SK-N-SH (cell line): ENCODE measurements at regions not wholly inside any gene's neighbourhood (a gene's known extent, or its start where the extent isn't known, plus 50 kb on each side); places are given as distances from the start of the nearest gene placed in this dataset.

Experiments
- CTCF ChIA-PET: fragments of 300-600, 350-600 bp; formaldehyde crosslinking; extraction: SDS; loops from one replicate; lab custom pipeline; 2021; lab: Yijun Ruan, JAX
- POLR2A ChIA-PET: fragments of 350-600 bp; sonication (Branson Sonifier 250); formaldehyde crosslinking; extraction: SDS; loops from one replicate; lab custom pipeline; 2020; ENCODE audit warnings: antibody characterized with exemption, inconsistent platforms; lab: Yijun Ruan, JAX
- DNase-seq: peaks from one replicate; pipeline ENCODE4 v3.0.0; 2012
- H2AFZ ChIP-seq: fragments of 200-600 bp; sonication (generic); 2 replicates; pipeline ENCODE4 v1.8.1; 2016; ENCODE audit warnings: antibody characterized with exemption, mild to moderate bottlenecking, low read depth
- H3F3A ChIP-seq: fragments of 200-600 bp; sonication (generic); replicated peaks from 2 replicates; pipeline ENCODE3; 2016; ENCODE audit warnings: antibody characterized with exemption, mild to moderate bottlenecking; ENCODE audit not compliant: insufficient read depth
- H3K27ac ChIP-seq, 2 experiments: fragments of 200-500 bp in 1 of 2; fragments of 200-600 bp in 1 of 2; sonication (Bioruptor generic) in 1 of 2; sonication (generic), shearing (Covaris generic) in 1 of 2; 2 replicates each; pipeline versions ENCODE4 v1.5.1 to v1.6.1; 2014 to 2016; ENCODE audit warnings: low read depth in 2 of 2, inconsistent platforms in 1 of 2, low read length in 1 of 2, mild to moderate bottlenecking in 1 of 2, mixed read lengths in 1 of 2
- H3K27me3 ChIP-seq: fragments of 200-600 bp; sonication (generic), shearing (Covaris generic); 2 replicates; pipeline ENCODE4 v1.6.1; 2016; ENCODE audit warnings: mixed run types; ENCODE audit not compliant: insufficient read depth
- H3K36me3 ChIP-seq, 2 experiments: fragments of 200-500 bp in 1 of 2; fragments of 200-600 bp in 1 of 2; sonication (Bioruptor generic) in 1 of 2; sonication (generic) in 1 of 2; replicated peaks in 1 of 2; 2 replicates each; pipeline versions ENCODE3 to v1.5.1; 2014 to 2016; ENCODE audit warnings: low read length in 1 of 2, mild to moderate bottlenecking in 1 of 2; ENCODE audit not compliant: insufficient read depth in 2 of 2, control insufficient read depth in 1 of 2
- H3K4me1 ChIP-seq, 2 experiments: fragments of 200-500 bp in 1 of 2; fragments of 200-600 bp in 1 of 2; sonication (Bioruptor generic) in 1 of 2; sonication (generic), shearing (Covaris generic) in 1 of 2; 2 replicates each; pipeline versions ENCODE4 v1.5.1 to v1.6.1; 2014 to 2016; ENCODE audit warnings: low read depth in 1 of 2, low read length in 1 of 2, mixed run types in 1 of 2; ENCODE audit not compliant: insufficient read depth in 2 of 2, control insufficient read depth in 1 of 2
- H3K4me2 ChIP-seq: fragments of 200-600 bp; sonication (generic), shearing (Covaris generic); 2 replicates; pipeline ENCODE4 v1.6.1; 2017; ENCODE audit warnings: mixed run types
- H3K4me3 ChIP-seq, 2 experiments: fragments of 200-500 bp in 1 of 2; fragments of 200-600 bp in 1 of 2; sonication (Bioruptor generic) in 1 of 2; sonication (generic), shearing (Covaris generic) in 1 of 2; 2 replicates each; pipeline versions ENCODE4 v1.5.1 to v1.8.1; 2014 to 2016; ENCODE audit warnings: low read depth in 2 of 2, inconsistent platforms in 1 of 2, low read length in 1 of 2, mild to moderate bottlenecking in 1 of 2, mixed read lengths in 1 of 2, moderate library complexity in 1 of 2
- H3K79me2 ChIP-seq: fragments of 200-600 bp; sonication (generic); 2 replicates; pipeline ENCODE4 v1.8.1; 2017; ENCODE audit warnings: mild to moderate bottlenecking; ENCODE audit not compliant: insufficient read depth
- H3K9ac ChIP-seq: fragments of 200-600 bp; sonication (generic); 2 replicates; pipeline ENCODE4 v1.6.1; 2017; ENCODE audit warnings: mixed run types
- H3K9me2 ChIP-seq: fragments of 200-600 bp; sonication (generic); 2 replicates; pipeline ENCODE4 v1.6.1; 2017; ENCODE audit warnings: mixed run types
- H3K9me3 ChIP-seq: fragments of 200-600 bp; sonication (generic); 2 replicates; pipeline ENCODE4 v1.6.1; 2017; ENCODE audit warnings: mixed run types, mild to moderate bottlenecking, moderate library complexity
- H4K20me1 ChIP-seq: fragments of 200-600 bp; sonication (generic); 2 replicates; pipeline ENCODE4 v1.6.1; 2017; ENCODE audit warnings: mild to moderate bottlenecking, mixed run types; ENCODE audit not compliant: insufficient read depth
- CHD2 ChIP-seq: fragments of 150-350 bp; IDR thresholded peaks from 2 replicates; pipeline ENCODE4 v1.6.1; 2018; ENCODE audit warnings: low read length; ENCODE audit not compliant: partially characterized antibody
- ELF1 ChIP-seq: IDR thresholded peaks from 2 replicates; pipeline ENCODE4 v1.4.0; 2012
- EP300 ChIP-seq, 2 experiments: IDR thresholded peaks; 2 replicates each; pipeline versions ENCODE4 v1.4.0 to v1.6.1; 2012; ENCODE audit warnings: borderline replicate concordance in 1 of 2, low read depth in 1 of 2, low read length in 1 of 2
- EZH2phosphoT487 ChIP-seq: fragments of 200-600 bp; sonication (generic); IDR thresholded peaks from 2 replicates; pipeline ENCODE4 v1.6.1; 2017; ENCODE audit warnings: low read depth, mixed run types, mild to moderate bottlenecking, antibody characterized with exemption, moderate library complexity, borderline replicate concordance
- FOXM1 ChIP-seq: IDR thresholded peaks from 2 replicates; pipeline ENCODE4 v1.4.0; 2012; ENCODE audit warnings: low read depth, mild to moderate bottlenecking
- MEF2A ChIP-seq: IDR thresholded peaks from 2 replicates; pipeline ENCODE4 v1.4.0; 2012; ENCODE audit warnings: low read depth, borderline replicate concordance
- NFIC ChIP-seq: IDR thresholded peaks from 2 replicates; pipeline ENCODE4 v1.4.0; 2012; ENCODE audit warnings: borderline replicate concordance
- POLR2AphosphoS5 ChIP-seq: IDR thresholded peaks from 2 replicates; pipeline ENCODE4 v1.6.1; 2012; ENCODE audit warnings: low read depth, low read length
- RAD21 ChIP-seq: IDR thresholded peaks from 2 replicates; pipeline ENCODE4 v1.6.1; 2012; ENCODE audit warnings: mild to moderate bottlenecking, low read length
- SIN3A ChIP-seq: IDR thresholded peaks from 2 replicates; pipeline ENCODE4 v1.6.1; 2012; ENCODE audit warnings: low read depth, mild to moderate bottlenecking, low read length, moderate library complexity, borderline replicate concordance
- TAF1 ChIP-seq: IDR thresholded peaks from 2 replicates; pipeline ENCODE4 v1.6.1; 2012; ENCODE audit warnings: low read depth, mild to moderate bottlenecking, low read length, moderate library complexity, borderline replicate concordance
- WGBS: methylation state at CpG from one replicate; pipeline ENCODE4 v1.1.6; 2017; ENCODE audit warnings: low lambda C conversion rate; 5-methylcytosine and 5-hydroxymethylcytosine counted together
- TF ChIP-seq, protein P1 (sequence below): fragments of 150-350 bp; IDR thresholded peaks from 2 replicates; pipeline ENCODE4 v1.6.1; 2017; ENCODE audit warnings: antibody characterized with exemption, low read length, low read depth, borderline replicate concordance
- TF ChIP-seq, protein P2 (sequence below): fragments of 150-350 bp; IDR thresholded peaks from 2 replicates; pipeline ENCODE4 v1.6.1; 2016; ENCODE audit warnings: mild to moderate bottlenecking, low read depth, low read length
- TF ChIP-seq, protein P3 (sequence below): IDR thresholded peaks from 2 replicates; pipeline ENCODE4 v1.6.1; 2012; ENCODE audit warnings: mild to moderate bottlenecking, low read depth, low read length, moderate library complexity
- TF ChIP-seq, protein P4 (sequence below): IDR thresholded peaks from 2 replicates; pipeline ENCODE4 v1.4.0; 2012; ENCODE audit warnings: low read depth, borderline replicate concordance

DNA sequence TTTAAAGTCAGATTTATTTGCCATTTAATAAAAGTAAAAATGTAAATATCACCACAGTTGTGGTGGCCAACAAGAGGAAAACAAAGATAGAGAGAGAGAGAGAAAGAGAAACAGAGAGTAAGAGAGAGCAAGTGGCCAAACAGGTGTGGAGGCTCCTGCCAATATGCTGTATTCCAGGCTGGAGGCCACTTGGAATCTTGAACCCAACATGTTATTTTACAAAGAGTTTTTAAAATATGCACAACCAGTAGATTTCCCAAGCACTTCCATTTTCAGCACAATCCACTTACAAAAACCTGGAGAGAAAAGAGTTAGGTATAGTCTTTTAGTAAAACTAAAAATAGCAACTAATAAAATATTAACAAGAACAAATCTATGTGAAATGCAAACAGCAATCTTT is 1323.1 kb upstream of the CITED2 start:
- ChIA-PET POLR2A (no interaction called here), CTCF (no interaction called here)
- no peaks in the 10 kb centered on the region for H3K9me2 ChIP-seq
- H3K36me3 ChIP-seq: no peaks in the 10 kb centered on the region
- H4K20me1 ChIP-seq: no peaks in the 10 kb centered on the region
- H3K4me2 ChIP-seq: no peak overlapping the region
- no peak for DNase-seq
- no peaks in the 10 kb centered on the region for H3K27me3 ChIP-seq
- no peaks in the 10 kb centered on the region for H3K79me2 ChIP-seq
- H3F3A ChIP-seq: no peaks in the 10 kb centered on the region
- no peak overlapping the region for H3K27ac ChIP-seq
- no peak overlapping the region for H3K4me3 ChIP-seq
- no peaks in the 10 kb centered on the region for H3K4me1 ChIP-seq
- H2AFZ ChIP-seq: no peak overlapping the region
- H3K9ac ChIP-seq: no peak overlapping the region
- TF ChIP-seq SIN3A: no peak
- no peak for TF ChIP-seq RAD21
- no peaks in the 10 kb centered on the region for H3K9me3 ChIP-seq

DNA sequence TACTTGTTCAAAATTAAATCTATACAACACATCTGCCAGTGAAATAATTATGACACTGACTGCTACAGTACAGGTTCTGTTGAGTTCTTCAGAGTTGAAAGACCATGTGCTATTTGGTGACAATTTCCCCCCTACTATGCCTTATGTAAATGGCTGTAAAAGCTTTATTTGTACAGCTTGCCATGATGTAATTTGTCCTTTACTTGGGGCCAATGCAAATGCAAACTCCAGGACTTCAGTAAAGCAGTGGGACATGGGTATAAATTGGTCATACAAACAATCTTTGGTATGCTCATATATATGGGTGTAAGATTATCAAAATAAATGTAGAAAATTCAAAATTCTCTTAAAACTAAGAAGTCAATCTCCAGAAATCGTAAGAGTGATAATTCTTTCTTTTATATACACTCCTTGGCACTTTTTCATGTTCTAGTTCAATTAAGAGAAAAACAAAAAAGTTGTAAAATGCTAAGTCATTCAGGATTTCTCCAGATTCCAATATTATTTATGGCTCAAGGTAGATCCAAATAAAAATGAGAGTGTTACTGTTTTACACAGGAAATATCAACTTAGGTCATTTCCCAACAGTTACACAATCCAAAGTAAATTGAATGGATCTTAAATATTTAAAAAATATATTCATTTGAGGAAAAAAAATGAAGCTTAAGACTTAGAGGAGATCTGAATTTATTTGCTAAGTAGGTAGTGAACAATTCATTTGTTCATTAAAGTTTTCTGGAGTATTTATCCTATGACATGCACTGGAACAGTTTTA is 1310.5 kb upstream of the CITED2 start:
- ChIA-PET CTCF (no interaction called here), POLR2A (no interaction called here)
- Histone ChIP-seq H3K79me2 (no peaks in the 10 kb centered on the region), H3K36me3 (peaks cover 0 to 6% of the 10 kb centered on the region in 2 experiments), H3K4me3 (no peak overlapping the region), H3F3A (no peaks in the 10 kb centered on the region), H3K9me3 (no peaks in the 10 kb centered on the region), H2AFZ (no peak overlapping the region), H3K9me2 (no peaks in the 10 kb centered on the region), H3K9ac (no peak overlapping the region), H3K27ac (no peak overlapping the region), H4K20me1 (no peaks in the 10 kb centered on the region), H3K4me2 (no peak overlapping the region), H3K4me1 (no peaks in the 10 kb centered on the region), H3K27me3 (no peaks in the 10 kb centered on the region)
- no peak for DNase-seq
- WGBS: 32% methylated on average over 1 of the region's 1 CpG
- TF ChIP-seq RAD21 (no peak), CHD2 (no peak), FOXM1 (no peak), ELF1 (no peak), EP300 (IDR thresholded peaks at IDR 0.05; ENCODE audit: borderline replicate concordance in 1 of 2, low read depth in 1 of 2, low read length in 1 of 2) (no peak), TAF1 (no peak), EZH2phosphoT487 (no peak), POLR2AphosphoS5 (no peak), NFIC (no peak), MEF2A (no peak)
- TF ChIP-seq, protein P1, sequence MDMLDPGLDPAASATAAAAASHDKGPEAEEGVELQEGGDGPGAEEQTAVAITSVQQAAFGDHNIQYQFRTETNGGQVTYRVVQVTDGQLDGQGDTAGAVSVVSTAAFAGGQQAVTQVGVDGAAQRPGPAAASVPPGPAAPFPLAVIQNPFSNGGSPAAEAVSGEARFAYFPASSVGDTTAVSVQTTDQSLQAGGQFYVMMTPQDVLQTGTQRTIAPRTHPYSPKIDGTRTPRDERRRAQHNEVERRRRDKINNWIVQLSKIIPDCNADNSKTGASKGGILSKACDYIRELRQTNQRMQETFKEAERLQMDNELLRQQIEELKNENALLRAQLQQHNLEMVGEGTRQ: no peak
- TF ChIP-seq, protein P2, sequence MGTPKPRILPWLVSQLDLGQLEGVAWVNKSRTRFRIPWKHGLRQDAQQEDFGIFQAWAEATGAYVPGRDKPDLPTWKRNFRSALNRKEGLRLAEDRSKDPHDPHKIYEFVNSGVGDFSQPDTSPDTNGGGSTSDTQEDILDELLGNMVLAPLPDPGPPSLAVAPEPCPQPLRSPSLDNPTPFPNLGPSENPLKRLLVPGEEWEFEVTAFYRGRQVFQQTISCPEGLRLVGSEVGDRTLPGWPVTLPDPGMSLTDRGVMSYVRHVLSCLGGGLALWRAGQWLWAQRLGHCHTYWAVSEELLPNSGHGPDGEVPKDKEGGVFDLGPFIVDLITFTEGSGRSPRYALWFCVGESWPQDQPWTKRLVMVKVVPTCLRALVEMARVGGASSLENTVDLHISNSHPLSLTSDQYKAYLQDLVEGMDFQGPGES: no peak
- TF ChIP-seq, protein P3, sequence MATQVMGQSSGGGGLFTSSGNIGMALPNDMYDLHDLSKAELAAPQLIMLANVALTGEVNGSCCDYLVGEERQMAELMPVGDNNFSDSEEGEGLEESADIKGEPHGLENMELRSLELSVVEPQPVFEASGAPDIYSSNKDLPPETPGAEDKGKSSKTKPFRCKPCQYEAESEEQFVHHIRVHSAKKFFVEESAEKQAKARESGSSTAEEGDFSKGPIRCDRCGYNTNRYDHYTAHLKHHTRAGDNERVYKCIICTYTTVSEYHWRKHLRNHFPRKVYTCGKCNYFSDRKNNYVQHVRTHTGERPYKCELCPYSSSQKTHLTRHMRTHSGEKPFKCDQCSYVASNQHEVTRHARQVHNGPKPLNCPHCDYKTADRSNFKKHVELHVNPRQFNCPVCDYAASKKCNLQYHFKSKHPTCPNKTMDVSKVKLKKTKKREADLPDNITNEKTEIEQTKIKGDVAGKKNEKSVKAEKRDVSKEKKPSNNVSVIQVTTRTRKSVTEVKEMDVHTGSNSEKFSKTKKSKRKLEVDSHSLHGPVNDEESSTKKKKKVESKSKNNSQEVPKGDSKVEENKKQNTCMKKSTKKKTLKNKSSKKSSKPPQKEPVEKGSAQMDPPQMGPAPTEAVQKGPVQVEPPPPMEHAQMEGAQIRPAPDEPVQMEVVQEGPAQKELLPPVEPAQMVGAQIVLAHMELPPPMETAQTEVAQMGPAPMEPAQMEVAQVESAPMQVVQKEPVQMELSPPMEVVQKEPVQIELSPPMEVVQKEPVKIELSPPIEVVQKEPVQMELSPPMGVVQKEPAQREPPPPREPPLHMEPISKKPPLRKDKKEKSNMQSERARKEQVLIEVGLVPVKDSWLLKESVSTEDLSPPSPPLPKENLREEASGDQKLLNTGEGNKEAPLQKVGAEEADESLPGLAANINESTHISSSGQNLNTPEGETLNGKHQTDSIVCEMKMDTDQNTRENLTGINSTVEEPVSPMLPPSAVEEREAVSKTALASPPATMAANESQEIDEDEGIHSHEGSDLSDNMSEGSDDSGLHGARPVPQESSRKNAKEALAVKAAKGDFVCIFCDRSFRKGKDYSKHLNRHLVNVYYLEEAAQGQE: no peak
- TF ChIP-seq, protein P4, sequence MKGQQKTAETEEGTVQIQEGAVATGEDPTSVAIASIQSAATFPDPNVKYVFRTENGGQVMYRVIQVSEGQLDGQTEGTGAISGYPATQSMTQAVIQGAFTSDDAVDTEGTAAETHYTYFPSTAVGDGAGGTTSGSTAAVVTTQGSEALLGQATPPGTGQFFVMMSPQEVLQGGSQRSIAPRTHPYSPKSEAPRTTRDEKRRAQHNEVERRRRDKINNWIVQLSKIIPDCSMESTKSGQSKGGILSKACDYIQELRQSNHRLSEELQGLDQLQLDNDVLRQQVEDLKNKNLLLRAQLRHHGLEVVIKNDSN: no peak
